Body of pancreas (tissue), 4 donors: ENCODE measurements at regions not wholly inside any gene's neighbourhood (a gene's known extent, or its start where the extent isn't known, plus 50 kb on each side); places are given as distances from the start of the nearest gene placed in this dataset.
A peak's percentile ranks its signal among the peaks of the same experiment; 100 is the strongest.
"Not testable (repeated sequence)": the region's sequence is repeated elsewhere in the genome, so short reads cannot be mapped to it uniquely, and the experiment has no call there.

Experiments
- POLR2A ChIP-seq, 3 donors: fragments of 450-650 bp; IDR thresholded peaks; one replicate each; pipeline ENCODE4 v1.6.1; 2016; ENCODE audit warnings: antibody characterized with exemption in 3 of 3, mild to moderate bottlenecking in 2 of 3
- TF ChIP-seq, protein P1 (sequence below), 7 experiments: fragments of 450-650 bp in 4 of 7; fragments of 200-600 bp in 3 of 7; sonication (generic) in 3 of 7; IDR thresholded peaks; one replicate each; pipeline ENCODE4 v1.5.1; 2016 to 2019; ENCODE audit warnings: antibody characterized with exemption in 7 of 7

- TF ChIP-seq POLR2A (IDR thresholded peaks at IDR 0.05): not testable (repeated sequence)
- TF ChIP-seq, protein P1, sequence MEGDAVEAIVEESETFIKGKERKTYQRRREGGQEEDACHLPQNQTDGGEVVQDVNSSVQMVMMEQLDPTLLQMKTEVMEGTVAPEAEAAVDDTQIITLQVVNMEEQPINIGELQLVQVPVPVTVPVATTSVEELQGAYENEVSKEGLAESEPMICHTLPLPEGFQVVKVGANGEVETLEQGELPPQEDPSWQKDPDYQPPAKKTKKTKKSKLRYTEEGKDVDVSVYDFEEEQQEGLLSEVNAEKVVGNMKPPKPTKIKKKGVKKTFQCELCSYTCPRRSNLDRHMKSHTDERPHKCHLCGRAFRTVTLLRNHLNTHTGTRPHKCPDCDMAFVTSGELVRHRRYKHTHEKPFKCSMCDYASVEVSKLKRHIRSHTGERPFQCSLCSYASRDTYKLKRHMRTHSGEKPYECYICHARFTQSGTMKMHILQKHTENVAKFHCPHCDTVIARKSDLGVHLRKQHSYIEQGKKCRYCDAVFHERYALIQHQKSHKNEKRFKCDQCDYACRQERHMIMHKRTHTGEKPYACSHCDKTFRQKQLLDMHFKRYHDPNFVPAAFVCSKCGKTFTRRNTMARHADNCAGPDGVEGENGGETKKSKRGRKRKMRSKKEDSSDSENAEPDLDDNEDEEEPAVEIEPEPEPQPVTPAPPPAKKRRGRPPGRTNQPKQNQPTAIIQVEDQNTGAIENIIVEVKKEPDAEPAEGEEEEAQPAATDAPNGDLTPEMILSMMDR (IDR thresholded peaks at IDR 0.05): peak in 1 of 7 experiments; percentile 21
Measured at GRCh38 chrY:11834197-11834596, 866.8 kb upstream of the USP9Y start.
